VCaP (cell line): ENCODE measurements at regions not wholly inside any gene's neighbourhood (a gene's known extent, or its start where the extent isn't known, plus 50 kb on each side); places are given as distances from the start of the nearest gene placed in this dataset.

Experiments
- H3K27ac ChIP-seq: fragments of 450-650 bp; 2 replicates; pipeline ENCODE4 v1.5.1; 2017
- CTCF ChIP-seq: fragments of 450-650 bp; conservative IDR thresholded peaks from 2 replicates; pipeline ENCODE4 v1.5.1; 2017; ENCODE audit warnings: mild to moderate bottlenecking, moderate library complexity

GRCh38 chr10:58955615-58956014 lies 220.8 kb upstream of the PHYHIPL start:
- H3K27ac ChIP-seq = no peak overlapping the region
- no peak for TF ChIP-seq CTCF

GRCh38 chr10:58956926-58957325 lies 219.5 kb upstream of the PHYHIPL start:
- no peak for TF ChIP-seq CTCF
- H3K27ac ChIP-seq = no peak overlapping the region

GRCh38 chr10:58957517-58957916 lies 218.9 kb upstream of the PHYHIPL start:
- no peak for TF ChIP-seq CTCF
- H3K27ac ChIP-seq = no peak overlapping the region

- no peak overlapping the region for H3K27ac ChIP-seq
- peak; percentile 14; the same call in 1 of the 2 replicates for TF ChIP-seq CTCF
These were observed 213.3 kb upstream of the PHYHIPL start for GRCh38 chr10:58963101-58963534.

- H3K27ac ChIP-seq = no peak overlapping the region
- TF ChIP-seq CTCF = no peak
These were observed 212.7 kb upstream of the PHYHIPL start for GRCh38 chr10:58963723-58964124.

GRCh38 chr10:58965855-58966254 lies 210.6 kb upstream of the PHYHIPL start:
- TF ChIP-seq CTCF = no peak
- H3K27ac ChIP-seq = no peak overlapping the region

GRCh38 chr10:58967551-58968388 lies 208.7 kb upstream of the PHYHIPL start:
- no peak for TF ChIP-seq CTCF
- no peak overlapping the region for H3K27ac ChIP-seq
